ENCODE measurements at regions not wholly inside any gene's neighbourhood (a gene's known extent, or its start where the extent isn't known, plus 50 kb on each side); places are given as distances from the start of the nearest gene placed in this dataset.

- TF ChIP-seq CTCF (conservative IDR thresholded peaks at IDR 0.05) (no peak), ZFX (IDR thresholded peaks at IDR 0.05) (no peak)
- no peak overlapping the region for H3K27ac ChIP-seq
Measured at GRCh38 chr6:154920495-154921200, 74.5 kb upstream of the TIAM2 start.

- no peak overlapping the region for H3K27ac ChIP-seq
- no peak for TF ChIP-seq CTCF (conservative IDR thresholded peaks at IDR 0.05)
- no peak for TF ChIP-seq ZFX (IDR thresholded peaks at IDR 0.05)
Measured at GRCh38 chr6:154921482-154921881, 73.6 kb upstream of the TIAM2 start.

- TF ChIP-seq ZFX (IDR thresholded peaks at IDR 0.05) = no peak
- TF ChIP-seq CTCF (conservative IDR thresholded peaks at IDR 0.05) = no peak
- H3K27ac ChIP-seq = no peak overlapping the region
Measured at GRCh38 chr6:154923199-154923869, 71.8 kb upstream of the TIAM2 start.

GRCh38 chr6:154925130-154925529, 70.0 kb upstream of the TIAM2 start:
- TF ChIP-seq ZFX (IDR thresholded peaks at IDR 0.05) = no peak
- TF ChIP-seq CTCF (conservative IDR thresholded peaks at IDR 0.05) = no peak
- no peak overlapping the region for H3K27ac ChIP-seq

- TF ChIP-seq CTCF (conservative IDR thresholded peaks at IDR 0.05) = no peak
- TF ChIP-seq ZFX (IDR thresholded peaks at IDR 0.05) = no peak
Measured at GRCh38 chr6:154926366-154926765, 68.7 kb upstream of the TIAM2 start.

GRCh38 chr6:154928325-154928922, 66.7 kb upstream of the TIAM2 start:
- TF ChIP-seq ZFX (IDR thresholded peaks at IDR 0.05) (no peak), CTCF (conservative IDR thresholded peaks at IDR 0.05) (peak; percentile 85)
- H3K27ac ChIP-seq = no peak overlapping the region

More at GRCh38 chr6:154926366-154926765, 68.7 kb upstream of the TIAM2 start:
- H3K27ac ChIP-seq = no peak overlapping the region

GRCh38 chr6:154930451-154930851, 64.7 kb upstream of the TIAM2 start:
- H3K27ac ChIP-seq = no peak overlapping the region
- TF ChIP-seq CTCF (conservative IDR thresholded peaks at IDR 0.05) = no peak
- TF ChIP-seq ZFX (IDR thresholded peaks at IDR 0.05) = no peak

Data from C4-2B (cell line).